HCT116 (cell line): ENCODE measurements at regions not wholly inside any gene's neighbourhood (a gene's known extent, or its start where the extent isn't known, plus 50 kb on each side); places are given as distances from the start of the nearest gene placed in this dataset.

Experiments used
- ATAC-seq: fragments of 200-7000 bp; cut with Tn5 transposase; 2 replicates; pipeline ENCODE4 v1.9.1; 2020; ENCODE audit warnings: mild to moderate bottlenecking, moderate library complexity
- BruUV-seq: library from RNA; stranded (reverse); fragments of 400-500 nt; replicated peaks from 2 replicates; lab custom pipeline; 2021; lab: Mats Ljungman, UMichigan
- CTCF ChIA-PET: fragments of 300-600 bp; sonication (Branson Sonifier 250); formaldehyde crosslinking; loops from one replicate; lab custom pipeline; 2021; ENCODE audit warnings: antibody characterized with exemption; lab: Charles Lee
- POLR2A ChIA-PET: fragments of 300-600, 350-600 bp; sonication (Branson Sonifier 250); formaldehyde crosslinking; loops from one replicate; lab custom pipeline; 2021; ENCODE audit warnings: antibody characterized with exemption; lab: Charles Lee
- RAD21 ChIA-PET, 2 experiments: fragments of 300-600 bp; sonication (Branson Sonifier 250); formaldehyde crosslinking; loops; one replicate each; lab custom pipeline; 2023; ENCODE audit warnings: low total read pairs in 2 of 2; ENCODE audit not compliant: uncharacterized antibody in 2 of 2, unreplicated experiment in 2 of 2, low non-redundant PET in 1 of 2; lab: Charles Lee
- DNase-seq: peaks from one replicate; pipeline ENCODE4 v3.0.0-alpha.2; 2010; ENCODE audit warnings: low read depth, low spot score
- H2AFZ ChIP-seq: fragments of 200-600 bp; shearing (Covaris generic), sonication (generic); 2 replicates; pipeline ENCODE4 v1.6.1; 2017; ENCODE audit warnings: low read depth, mixed run types, mixed read lengths, antibody characterized with exemption, low read length; ENCODE audit not compliant: poor library complexity, severe bottlenecking
- H3K27ac ChIP-seq: 2 replicates; pipeline ENCODE4 v1.5.1; 2012; ENCODE audit warnings: low read depth, low read length
- H3K27me3 ChIP-seq: fragments of 200-600 bp; sonication (generic); 2 replicates; pipeline ENCODE4 v1.6.1; 2016; ENCODE audit warnings: mixed run types, low read length, mixed read lengths; ENCODE audit not compliant: insufficient read depth
- H3K36me3 ChIP-seq, 2 experiments: fragments of 200-500 bp in 1 of 2; fragments of 200-600 bp in 1 of 2; sonication (Bioruptor generic) in 1 of 2; sonication (generic) in 1 of 2; 2 replicates each; pipeline versions ENCODE4 v1.5.1 to v1.6.1; 2014 to 2016; ENCODE audit warnings: low read length in 2 of 2, inconsistent platforms in 1 of 2, mixed read lengths in 1 of 2, mixed run types in 1 of 2; ENCODE audit not compliant: insufficient read depth in 2 of 2, control insufficient read depth in 1 of 2
- H3K4me1 ChIP-seq, 2 experiments: fragments of 200-600 bp in 1 of 2; sonication (generic) in 1 of 2; 2 replicates each; pipeline versions ENCODE4 v1.5.1 to v1.6.1; 2012 to 2017; ENCODE audit warnings: low read length in 2 of 2, inconsistent platforms in 1 of 2, mild to moderate bottlenecking in 1 of 2, mixed read lengths in 1 of 2, mixed run types in 1 of 2, moderate library complexity in 1 of 2; ENCODE audit not compliant: insufficient read depth in 2 of 2, control insufficient read depth in 1 of 2
- H3K4me2 ChIP-seq: fragments of 200-600 bp; sonication (generic); 2 replicates; pipeline ENCODE4 v1.6.1; 2017; ENCODE audit warnings: mixed run types, low read length, mixed read lengths
- H3K4me3 ChIP-seq, 2 experiments: fragments of 200-600 bp in 1 of 2; sonication (generic) in 1 of 2; replicated peaks in 1 of 2; 2 replicates each; pipeline ENCODE4 v1.5.1; 2011 to 2016; ENCODE audit warnings: low read length in 2 of 2, control low read depth in 1 of 2, low read depth in 1 of 2, mild to moderate bottlenecking in 1 of 2, mixed read lengths in 1 of 2, mixed run types in 1 of 2
- H3K79me2 ChIP-seq: fragments of 200-600 bp; sonication (generic); 2 replicates; pipeline ENCODE4 v1.6.1; 2017; ENCODE audit warnings: mild to moderate bottlenecking, mixed run types, low read length, moderate library complexity, mixed read lengths; ENCODE audit not compliant: insufficient read depth
- H3K9ac ChIP-seq: fragments of 200-600 bp; sonication (generic); 2 replicates; pipeline ENCODE4 v1.6.1; 2016; ENCODE audit warnings: low read length, mixed read lengths
- H3K9me2 ChIP-seq: fragments of 200-600 bp; sonication (generic), shearing (Covaris generic); 2 replicates; pipeline ENCODE4 v1.6.1; 2017; ENCODE audit warnings: mixed run types, mild to moderate bottlenecking, moderate library complexity; ENCODE audit not compliant: insufficient read depth
- H3K9me3 ChIP-seq, 2 experiments: fragments of 200-500 bp in 1 of 2; fragments of 200-600 bp in 1 of 2; sonication (Bioruptor generic) in 1 of 2; sonication (generic) in 1 of 2; 2 replicates each; pipeline ENCODE4 v1.6.1; 2014 to 2017; ENCODE audit warnings: low read length in 2 of 2, mixed read lengths in 2 of 2, inconsistent platforms in 1 of 2, low read depth in 1 of 2, mild to moderate bottlenecking in 1 of 2, mixed run types in 1 of 2, moderate library complexity in 1 of 2; ENCODE audit not compliant: control insufficient read depth in 1 of 2, insufficient read depth in 1 of 2
- H4K20me1 ChIP-seq: fragments of 200-600 bp; sonication (generic), shearing (Covaris generic); 2 replicates; pipeline ENCODE4 v1.6.1; 2017; ENCODE audit warnings: mixed run types, mild to moderate bottlenecking, moderate library complexity; ENCODE audit not compliant: insufficient read depth
- ATF3 ChIP-seq: IDR thresholded peaks from 2 replicates; pipeline ENCODE4 v1.6.1; 2012
- CTCF ChIP-seq, 3 experiments: fragments of 200-600 bp in 1 of 3; sonication (generic) in 1 of 3; IDR thresholded peaks in 2 of 3; conservative IDR thresholded peaks in 1 of 3; 2 replicates each; pipeline ENCODE4 v1.5.1; 2012 to 2017; ENCODE audit warnings: low read depth in 2 of 3, low read length in 2 of 3, antibody characterized with exemption in 1 of 3, borderline replicate concordance in 1 of 3, control low read depth in 1 of 3, mild to moderate bottlenecking in 1 of 3, mixed read lengths in 1 of 3, mixed run types in 1 of 3, moderate library complexity in 1 of 3; ENCODE audit not compliant: insufficient read depth in 1 of 3
- EGR1 ChIP-seq: IDR thresholded peaks from 2 replicates; pipeline ENCODE4 v1.6.1; 2012; ENCODE audit warnings: low read depth
- EZH2 ChIP-seq: fragments of 200-600 bp; sonication (generic); IDR thresholded peaks from 2 replicates; pipeline ENCODE4 v1.6.1; 2017; ENCODE audit warnings: antibody characterized with exemption, mixed run types
- FOSL1 ChIP-seq: IDR thresholded peaks from 2 replicates; pipeline ENCODE4 v1.6.1; 2012; ENCODE audit warnings: low read depth
- JUND ChIP-seq: IDR thresholded peaks from 2 replicates; pipeline ENCODE4 v1.6.1; 2012
- MAX ChIP-seq: IDR thresholded peaks from 2 replicates; pipeline ENCODE4 v1.6.1; 2012
- POLR2AphosphoS5 ChIP-seq: IDR thresholded peaks from 2 replicates; pipeline ENCODE4 v1.6.1; 2011; ENCODE audit warnings: mild to moderate bottlenecking, low read depth, low read length, moderate library complexity
- RAD21 ChIP-seq: IDR thresholded peaks from 2 replicates; pipeline ENCODE4 v1.6.1; 2012; ENCODE audit warnings: low read depth, mild to moderate bottlenecking
- REST ChIP-seq: IDR thresholded peaks from 2 replicates; pipeline ENCODE4 v1.6.1; 2012; ENCODE audit warnings: low read depth
- SIN3A ChIP-seq: IDR thresholded peaks from 2 replicates; pipeline ENCODE4 v1.6.1; 2012; ENCODE audit warnings: low read depth
- YY1 ChIP-seq: IDR thresholded peaks from 2 replicates; pipeline ENCODE4 v1.6.1; 2011; ENCODE audit warnings: low read length, low read depth, moderate library complexity, mild to moderate bottlenecking; ENCODE audit not compliant: insufficient replicate concordance; ENCODE audit errors: extremely low read depth
- ZBTB33 ChIP-seq: IDR thresholded peaks from 2 replicates; pipeline ENCODE4 v1.6.1; 2011; ENCODE audit warnings: mild to moderate bottlenecking, low read length, moderate library complexity; ENCODE audit not compliant: insufficient replicate concordance; ENCODE audit errors: extremely low read depth
- intact Hi-C: fragments of 100-400 bp; cut with micrococcal nuclease; formaldehyde crosslinking; loops from 2 replicates; pipeline ENCODE4 v1.10.0; 2022

- H3K4me1 ChIP-seq, result peaks cover 0 to 21% of the 10 kb centered on the region in 2 experiments; a peak in 2 of 4 replicates
- intact Hi-C loops, result no loop called here
- H3K9me2 ChIP-seq, result no peaks in the 10 kb centered on the region
- ChIA-PET CTCF (no interaction called here), POLR2A (no interaction called here), RAD21 (no interaction called here)
- H3K4me3 ChIP-seq, result no peak overlapping the region
- no peak for ATAC-seq
- no peak overlapping the region for H3K4me2 ChIP-seq
- BruUV-seq, result no TSS peak
- no peaks in the 10 kb centered on the region for H3K79me2 ChIP-seq
- H3K9me3 ChIP-seq, result no peaks in the 10 kb centered on the region
- no peaks in the 10 kb centered on the region for H3K27me3 ChIP-seq
- no peak overlapping the region for H3K9ac ChIP-seq
- TF ChIP-seq YY1 (no peak), SIN3A (no peak), POLR2AphosphoS5 (no peak), EZH2 (no peak), JUND (no peak), EGR1 (no peak), RAD21 (no peak), FOSL1 (no peak), REST (no peak), ZBTB33 (no peak), ATF3 (no peak), CTCF (IDR thresholded peaks at IDR 0.05 in 2 of 3, conservative IDR thresholded peaks at IDR 0.05 in 1 of 3; ENCODE audit: borderline replicate concordance in 1 of 3, insufficient read depth in 1 of 3, low read depth in 2 of 3, low read length in 2 of 3) (no peak), MAX (no peak)
- DNase-seq, result no peak
- no peaks in the 10 kb centered on the region for H3K36me3 ChIP-seq
- no peaks in the 10 kb centered on the region for H4K20me1 ChIP-seq
- no peak overlapping the region for H3K27ac ChIP-seq
- H2AFZ ChIP-seq, result no peak overlapping the region
Measured at GRCh38 chr1:224054611-224055010, 59.3 kb upstream of the FBXO28 start.
